Adrenal gland (tissue), 9 donors: ENCODE measurements at regions not wholly inside any gene's neighbourhood (a gene's known extent, or its start where the extent isn't known, plus 50 kb on each side); places are given as distances from the start of the nearest gene placed in this dataset.

ENCODE experiments used
- DNase-seq, 7 donors: peaks; one replicate each; pipeline ENCODE4 v3.0.0-alpha.2; 2019 to 2020
- H3K27ac ChIP-seq, 5 donors: fragments of 200-600 bp; sonication (generic) in 4 of 5; 1 replicate in 3 of 5; 2 replicates in 2 of 5; pipeline versions ENCODE4 v1.5.1 to v1.8.0; 2016 to 2020; ENCODE audit warnings: mild to moderate bottlenecking in 1 of 5
- H3K27me3 ChIP-seq: fragments of 200-600 bp; 2 replicates; pipeline ENCODE4 v1.8.0; 2021
- H3K36me3 ChIP-seq, 2 donors: fragments of 200-600 bp; replicated peaks in 1 of 2; 1 replicate in 1 of 2; 2 replicates in 1 of 2; pipeline versions ENCODE4 v1.5.1 to v1.8.0; 2018 to 2022
- H3K4me1 ChIP-seq, 2 donors: fragments of 200-600 bp; replicated peaks in 1 of 2; 1 replicate in 1 of 2; 2 replicates in 1 of 2; pipeline versions ENCODE4 v1.5.1 to v1.8.0; 2018 to 2021
- H3K4me3 ChIP-seq, 4 donors: fragments of 200-600 bp; sonication (generic) in 3 of 4; one replicate each; pipeline ENCODE4 v1.5.1; 2016 to 2018
- H3K9me3 ChIP-seq, 3 donors: fragments of 200-600 bp; sonication (generic) in 1 of 3; replicated peaks in 1 of 3; 1 replicate in 2 of 3; 2 replicates in 1 of 3; pipeline versions ENCODE4 v1.5.1 to v1.8.0; 2016 to 2021
- CTCF ChIP-seq, 6 experiments: fragments of 450-650 bp in 4 of 6; fragments of 200-600 bp in 2 of 6; sonication (generic) in 1 of 6; IDR thresholded peaks; 1 replicate in 5 of 6; 2 replicates in 1 of 6; pipeline versions ENCODE4 v1.5.1 to v1.8.0; 2016 to 2021; ENCODE audit warnings: antibody characterized with exemption in 6 of 6, mild to moderate bottlenecking in 2 of 6, moderate library complexity in 1 of 6
- POLR2A ChIP-seq, 2 donors: fragments of 450-650 bp; IDR thresholded peaks; one replicate each; pipeline ENCODE4 v1.6.1; 2017; ENCODE audit warnings: antibody characterized with exemption in 2 of 2, mild to moderate bottlenecking in 2 of 2, moderate library complexity in 1 of 2
- WGBS, 4 donors: extraction: QIAGEN DNeasy Blood & Tissue Kit in 2 of 4; methylation state at CpG; one replicate each; pipeline versions ENCODE4 v1.1.5 to v1.1.7; 2013 to 2017; 5-methylcytosine and 5-hydroxymethylcytosine counted together
- intact Hi-C, 2 donors: fragments of 100-400 bp; cut with DNase I; formaldehyde crosslinking; loops; one replicate each; pipeline versions ENCODE4 v1.14.1 to v1.15.0; 2022 to 2023
- donor health status: healthy with polysubstance abuse.
- donor health status: Bipolar disorder and iron deficiency.
- donor health status: DM: yes; HTN: yes; CAD: no.
- donor health status: DM: no; HTN: no; CAD: no.
- donor health status: DM: no; HTN: no; CAD: no.

DNA sequence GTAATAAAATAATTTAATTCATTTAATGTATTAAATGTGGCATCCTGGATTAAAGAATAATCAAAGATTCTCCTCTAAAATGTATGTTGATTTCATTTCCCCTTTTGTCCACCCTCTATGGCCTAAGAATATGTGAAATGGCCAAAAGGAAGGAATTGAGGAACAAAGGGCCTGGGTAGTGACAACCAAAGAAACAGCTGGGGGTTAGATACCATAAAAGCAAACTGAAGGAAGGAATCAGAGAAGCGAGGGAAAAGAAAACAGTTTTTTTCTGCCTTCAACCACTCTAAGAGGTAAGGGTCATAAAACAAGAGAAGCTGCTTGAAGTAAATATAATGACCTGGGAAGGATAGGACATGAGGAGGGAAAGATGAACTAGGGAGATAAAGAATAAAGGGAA, 139.3 kb downstream of the FAM76B start:
- Histone ChIP-seq H3K4me1 (no peaks in the 10 kb centered on the region), H3K4me3 (no peak overlapping the region), H3K27me3 (no peaks in the 10 kb centered on the region), H3K27ac (no peak overlapping the region), H3K9me3 (no peaks in the 10 kb centered on the region), H3K36me3 (no peaks in the 10 kb centered on the region)
- DNase-seq: no peak
- WGBS, 4 donors: 63 to 83% (median 75%) methylated on average over 1 of the region's 1 CpG
- intact Hi-C loops: no loop called here
- TF ChIP-seq CTCF (IDR thresholded peaks at IDR 0.05): no peak
- no peak for TF ChIP-seq POLR2A (IDR thresholded peaks at IDR 0.05)

DNA sequence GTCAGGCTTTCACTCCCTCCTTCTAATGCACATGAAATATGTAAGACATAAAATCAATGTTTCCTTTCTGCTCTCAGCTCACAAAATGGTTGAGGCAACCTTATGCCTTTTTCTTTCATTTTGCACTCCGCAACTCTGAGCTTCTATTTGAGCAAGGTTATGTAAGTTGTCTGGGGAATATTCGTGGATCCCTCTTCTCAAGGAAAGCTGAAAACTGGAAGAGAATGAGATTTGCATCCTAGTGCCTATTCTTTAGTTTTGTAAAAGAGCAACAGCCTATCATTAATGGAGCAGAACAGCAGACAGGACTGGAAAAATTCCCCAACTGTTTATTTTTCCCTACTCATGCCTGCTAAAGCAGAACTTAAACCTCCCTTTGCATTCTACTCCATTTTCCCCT, 141.7 kb downstream of the FAM76B start:
- no peaks in the 10 kb centered on the region for H3K4me1 ChIP-seq
- intact Hi-C loops: no loop called here
- no peaks in the 10 kb centered on the region for H3K27me3 ChIP-seq
- DNase-seq: no peak
- no peaks in the 10 kb centered on the region for H3K36me3 ChIP-seq
- H3K4me3 ChIP-seq: no peak overlapping the region
- H3K9me3 ChIP-seq: no peaks in the 10 kb centered on the region
- 57 to 65% (median 64%) methylated on average over 2 of the region's 2 CpGs for WGBS, 4 donors
- TF ChIP-seq POLR2A (IDR thresholded peaks at IDR 0.05): no peak
- TF ChIP-seq CTCF (IDR thresholded peaks at IDR 0.05): no peak
- H3K27ac ChIP-seq: no peak overlapping the region

GRCh38 chr11:95647355-95647754, 142.2 kb downstream of the FAM76B start:
- H3K27me3 ChIP-seq: no peaks in the 10 kb centered on the region
- H3K9me3 ChIP-seq: no peaks in the 10 kb centered on the region
- no peaks in the 10 kb centered on the region for H3K36me3 ChIP-seq
- no peak overlapping the region for H3K4me3 ChIP-seq
- no peaks in the 10 kb centered on the region for H3K4me1 ChIP-seq
- H3K27ac ChIP-seq: no peak overlapping the region
- no peak for DNase-seq
- TF ChIP-seq CTCF (IDR thresholded peaks at IDR 0.05) (no peak), POLR2A (IDR thresholded peaks at IDR 0.05) (no peak)
- intact Hi-C loops: no loop called here
- 90 to 100% (median 97%) methylated on average over 1 of the region's 1 CpG for WGBS, 4 donors

DNA sequence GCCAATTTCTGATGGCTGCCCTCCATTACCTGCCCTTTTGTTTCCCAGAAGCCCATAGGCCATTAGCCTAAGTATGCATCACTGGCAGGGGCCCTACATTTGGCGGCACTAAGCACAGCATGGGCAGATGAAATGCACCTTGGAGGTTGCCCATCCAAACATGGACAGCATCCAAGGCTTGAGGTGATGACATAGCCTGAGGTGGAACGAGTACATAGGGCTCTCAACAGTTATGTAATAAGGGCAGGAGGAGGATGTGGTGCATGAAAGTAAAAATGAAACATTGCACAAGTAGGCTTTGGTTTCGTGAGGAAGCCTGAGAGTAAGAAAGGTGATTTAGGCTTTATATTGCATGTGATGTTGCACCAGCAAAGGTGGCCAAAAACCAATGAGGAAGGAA, 148.1 kb downstream of the FAM76B start:
- Histone ChIP-seq H3K36me3 (no peaks in the 10 kb centered on the region), H3K4me3 (no peak overlapping the region), H3K4me1 (peaks cover 0 to 9% of the 10 kb centered on the region in 2 donors), H3K27ac (no peak overlapping the region), H3K27me3 (no peaks in the 10 kb centered on the region), H3K9me3 (no peaks in the 10 kb centered on the region)
- 20 to 34% (median 28%) methylated on average over 3 of the region's 3 CpGs for WGBS, 4 donors
- peak in 6 of 7 donors; percentile 10 to 58 (median 24) for DNase-seq
- intact Hi-C loops: no loop called here
- no peak for TF ChIP-seq POLR2A (IDR thresholded peaks at IDR 0.05)
- no peak for TF ChIP-seq CTCF (IDR thresholded peaks at IDR 0.05)
